HEK293 (cell line): ENCODE measurements at regions not wholly inside any gene's neighbourhood (a gene's known extent, or its start where the extent isn't known, plus 50 kb on each side); places are given as distances from the start of the nearest gene placed in this dataset.

Experiments used
- CTCF ChIP-seq: fragments of 450-650 bp; formaldehyde crosslinking; IDR thresholded peaks from 2 replicates; pipeline ENCODE4 v1.5.1; 2016; ENCODE audit warnings: missing biosample characterization, missing genetic modification characterization
- GLIS1 ChIP-seq: fragments of 450-650 bp; formaldehyde crosslinking; IDR thresholded peaks from 2 replicates; pipeline ENCODE4 v1.5.1; 2016; ENCODE audit warnings: missing biosample characterization, missing genetic modification characterization
- REPIN1 ChIP-seq: fragments of 450-650 bp; formaldehyde crosslinking; IDR thresholded peaks from 2 replicates; pipeline ENCODE4 v1.5.1; 2017; ENCODE audit warnings: missing biosample characterization, missing genetic modification characterization, low read depth
- YY1 ChIP-seq: fragments of 450-650 bp; formaldehyde crosslinking; IDR thresholded peaks from 2 replicates; pipeline ENCODE4 v1.5.1; 2018; ENCODE audit warnings: missing biosample characterization, missing genetic modification characterization
- ZNF174 ChIP-seq: fragments of 450-650 bp; formaldehyde crosslinking; IDR thresholded peaks from 2 replicates; pipeline ENCODE4 v1.5.0; 2017; ENCODE audit warnings: missing biosample characterization, mild to moderate bottlenecking, missing genetic modification characterization
- ZNF311 ChIP-seq: fragments of 450-650 bp; formaldehyde crosslinking; IDR thresholded peaks from 2 replicates; pipeline ENCODE4 v1.5.1; 2017; ENCODE audit warnings: missing biosample characterization, missing genetic modification characterization, borderline replicate concordance
- ZNF324 ChIP-seq: fragments of 450-650 bp; formaldehyde crosslinking; IDR thresholded peaks from 2 replicates; pipeline ENCODE4 v1.5.1; 2016; ENCODE audit warnings: missing biosample characterization, missing genetic modification characterization

GRCh38 chr4:65724973-65725372 lies 54.7 kb upstream of the EPHA5 start:
- no peak for TF ChIP-seq ZNF324
- no peak for TF ChIP-seq CTCF (tag by site-specific recombination)
- TF ChIP-seq YY1 = no peak
- no peak for TF ChIP-seq ZNF311 (tag by site-specific recombination)
- no peak for TF ChIP-seq GLIS1 (tag by site-specific recombination)
- TF ChIP-seq ZNF174 = no peak
- TF ChIP-seq REPIN1 (tag by site-specific recombination) = no peak
